HG03159 (cell line): ENCODE measurements at regions not wholly inside any gene's neighbourhood (a gene's known extent, or its start where the extent isn't known, plus 50 kb on each side); places are given as distances from the start of the nearest gene placed in this dataset.

Experiments used
- ATAC-seq: cut with Tn5 transposase; IDR thresholded peaks from one replicate; pipeline ENCODE4 v1.9.1; 2021; ENCODE audit warnings: mild to moderate bottlenecking, moderate library complexity; ENCODE audit not compliant: unreplicated experiment

DNA sequence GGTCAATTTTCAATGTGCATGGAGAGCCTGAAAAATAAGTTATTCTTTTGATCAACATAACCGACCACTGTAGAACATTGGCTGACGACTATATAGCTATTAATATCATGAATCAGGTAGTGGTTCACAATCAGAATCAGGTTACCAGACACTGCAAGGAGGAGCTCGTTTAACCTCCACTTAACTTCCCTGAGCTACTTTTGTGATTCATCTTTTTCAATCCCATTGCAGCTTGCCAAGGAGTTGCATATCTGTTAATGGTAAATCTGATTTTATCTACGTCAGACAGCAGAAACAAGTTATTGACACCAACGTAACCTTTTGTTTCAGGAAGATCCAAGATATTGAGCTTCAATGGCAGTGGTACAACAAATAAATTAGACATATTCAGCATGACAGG lies 2263.8 kb upstream of the ACO1 start:
- ATAC-seq = no peak

- ATAC-seq = no peak
These were observed 2262.8 kb upstream of the ACO1 start for GRCh38 chr9:30121611-30122010.

GRCh38 chr9:30125881-30126280 lies 2258.6 kb upstream of the ACO1 start:
- ATAC-seq = no peak

- ATAC-seq = no peak
These were observed 2257.1 kb upstream of the ACO1 start for GRCh38 chr9:30127371-30127770.

DNA sequence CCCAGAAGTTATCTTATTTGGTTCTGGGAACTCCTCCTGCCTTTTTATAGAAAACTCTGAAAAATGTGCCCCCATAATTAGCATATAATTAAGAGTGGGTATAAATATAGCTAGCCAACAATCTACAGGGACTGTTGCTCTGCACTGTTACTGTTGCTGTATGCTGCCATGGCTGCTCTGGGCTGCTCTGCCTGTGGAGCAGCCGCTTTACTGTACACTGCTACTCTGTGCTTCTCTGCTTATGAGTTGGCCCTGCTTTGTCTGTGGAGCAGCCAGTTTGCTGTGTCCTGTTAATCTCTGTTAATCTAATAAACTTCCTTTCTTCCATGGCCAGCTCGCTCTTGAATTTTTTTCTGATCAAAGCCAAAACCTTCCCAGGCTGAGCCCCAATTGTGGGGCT lies 2244.0 kb upstream of the ACO1 start:
- ATAC-seq = no peak

- ATAC-seq = no peak
These were observed 2223.9 kb upstream of the ACO1 start for GRCh38 chr9:30160570-30160969.

GRCh38 chr9:30172206-30172605 lies 2212.2 kb upstream of the ACO1 start:
- ATAC-seq = no peak

DNA sequence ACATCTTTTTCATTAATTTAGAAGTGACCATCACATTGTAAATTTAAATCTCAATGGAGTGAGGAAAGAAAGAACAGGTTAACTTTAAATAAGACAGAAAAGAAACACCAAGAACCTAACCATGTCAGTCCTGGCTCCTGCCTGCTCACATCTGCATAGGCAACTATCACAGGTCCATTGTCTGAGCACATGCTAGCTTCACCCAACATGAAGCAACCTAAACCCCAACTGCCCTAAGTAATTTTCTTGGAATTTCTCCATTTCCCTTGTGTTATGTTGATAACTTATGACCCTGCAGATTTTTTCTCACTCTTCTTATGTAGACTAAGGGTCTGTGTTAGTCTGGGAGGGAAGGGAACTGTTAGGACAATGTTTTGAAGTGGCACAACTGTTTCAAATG lies 2205.8 kb upstream of the ACO1 start:
- no peak for ATAC-seq

- ATAC-seq = no peak
These were observed 2191.0 kb upstream of the ACO1 start for GRCh38 chr9:30193421-30193820.

GRCh38 chr9:30196941-30197340 lies 2187.5 kb upstream of the ACO1 start:
- ATAC-seq = no peak

GRCh38 chr9:30197453-30197852 lies 2187.0 kb upstream of the ACO1 start:
- ATAC-seq = no peak

GRCh38 chr9:30197954-30198353 lies 2186.5 kb upstream of the ACO1 start:
- ATAC-seq = no peak

DNA sequence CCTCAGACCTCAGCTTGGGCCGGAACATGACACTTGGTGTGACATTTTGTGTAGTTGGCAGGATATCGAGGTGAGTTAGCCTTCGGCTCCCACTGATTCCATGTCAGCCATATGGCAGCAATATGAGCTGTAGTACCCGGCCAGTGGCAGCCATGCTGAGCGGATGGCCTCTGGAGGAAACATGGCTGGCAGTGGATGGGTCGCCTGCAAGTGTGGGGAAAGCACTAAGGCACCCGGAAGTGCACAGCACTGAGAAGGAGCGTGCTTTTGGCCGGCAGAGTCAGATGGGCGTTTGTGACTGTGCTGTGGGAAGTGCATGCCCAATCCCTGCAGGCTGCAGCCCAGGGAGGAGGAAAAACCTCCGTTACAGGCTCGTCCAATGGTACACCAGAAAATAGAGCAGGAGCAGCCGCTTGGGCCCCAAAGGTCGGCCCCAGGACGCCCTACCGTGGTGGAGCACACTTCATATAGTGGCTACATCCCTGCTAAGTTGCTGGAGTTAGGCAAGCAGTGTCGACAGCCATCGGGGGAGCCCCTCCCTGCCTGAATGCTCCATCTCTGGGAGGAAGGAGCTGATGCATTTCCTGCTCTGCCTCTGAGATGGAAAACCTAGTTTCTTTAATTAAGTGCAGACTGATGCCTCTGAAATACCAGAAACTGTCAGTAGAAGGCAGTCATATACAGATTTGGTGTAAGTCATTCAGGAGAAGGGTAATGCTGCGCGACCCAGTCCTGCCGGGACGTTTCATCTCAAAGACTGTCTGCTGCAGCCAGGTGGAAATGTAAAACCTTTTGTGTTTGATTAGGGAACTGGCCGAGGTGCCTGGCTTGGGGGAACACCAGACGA lies 2185.8 kb upstream of the ACO1 start:
- ATAC-seq = no peak

- ATAC-seq = no peak
These were observed 2183.4 kb upstream of the ACO1 start for GRCh38 chr9:30201024-30201423.

- ATAC-seq = no peak
These were observed 2149.4 kb upstream of the ACO1 start for GRCh38 chr9:30235068-30235467.

- ATAC-seq = no peak
These were observed 2148.9 kb upstream of the ACO1 start for GRCh38 chr9:30235564-30235963.

- no peak for ATAC-seq
These were observed 2144.6 kb upstream of the ACO1 start for GRCh38 chr9:30239878-30240277.

DNA sequence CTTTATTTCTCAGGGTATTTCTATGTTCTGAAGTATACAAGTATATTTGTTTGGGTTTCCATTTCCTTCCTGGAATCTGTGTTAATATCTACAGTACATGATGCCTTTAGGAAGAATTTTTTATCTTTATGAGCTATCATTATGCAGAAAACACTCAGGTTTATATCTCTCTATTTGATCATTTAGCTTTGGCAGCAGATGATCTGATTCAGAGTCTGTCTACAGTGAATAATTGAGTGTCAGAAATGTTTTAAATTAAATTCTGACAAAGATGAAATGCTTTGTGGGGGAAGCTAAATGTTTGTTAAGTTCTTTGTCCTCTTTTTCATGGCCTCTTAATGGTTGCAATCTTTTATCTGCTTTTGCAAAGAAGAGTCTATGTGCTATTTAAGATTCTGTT lies 2141.0 kb upstream of the ACO1 start:
- no peak for ATAC-seq

- no peak for ATAC-seq
These were observed 2139.6 kb upstream of the ACO1 start for GRCh38 chr9:30244877-30245276.

DNA sequence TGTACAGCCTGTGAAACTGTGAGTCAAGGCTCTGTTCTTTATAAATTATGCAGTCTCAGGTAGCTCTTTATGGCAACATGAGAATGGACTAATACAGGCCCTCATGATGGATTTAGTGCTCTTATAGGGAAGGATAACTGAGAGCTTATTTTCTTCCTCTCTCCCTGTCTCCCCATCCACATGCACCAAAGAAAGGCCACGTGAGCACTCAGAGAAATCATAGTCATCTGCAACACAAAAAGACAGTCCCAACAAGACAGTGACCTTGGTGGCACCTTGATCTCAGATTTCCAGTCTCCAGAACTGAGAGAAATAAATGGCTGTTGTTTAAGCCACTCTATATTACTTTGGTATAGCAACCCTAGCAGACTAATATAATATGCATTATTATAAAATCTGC lies 2133.6 kb upstream of the ACO1 start:
- ATAC-seq = no peak

DNA sequence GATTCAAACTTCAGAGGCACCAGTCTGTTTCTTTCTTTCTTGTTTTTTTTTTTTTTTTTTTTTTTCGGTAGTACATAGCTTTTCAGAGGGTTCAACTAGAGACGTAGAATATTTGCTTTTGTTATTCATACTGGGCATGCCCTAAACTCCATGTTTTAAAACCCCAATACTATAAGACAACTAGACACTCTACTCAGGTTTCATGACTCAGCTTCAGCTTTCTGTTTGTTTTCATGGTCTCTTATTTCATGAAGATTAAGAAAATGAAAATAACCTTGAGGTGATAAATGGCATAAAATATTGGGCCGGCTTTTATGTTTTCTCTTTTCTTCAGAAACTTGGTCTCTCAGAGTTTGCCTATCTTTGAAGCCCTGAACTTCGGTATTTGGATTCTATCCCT lies 2126.3 kb upstream of the ACO1 start:
- ATAC-seq = no peak

- ATAC-seq = peak; percentile 65
These were observed 2104.1 kb upstream of the ACO1 start for GRCh38 chr9:30280229-30280900.
